NCI-H510A treated with DMSO at 0.1 percent for 48 hours (cell line): ENCODE measurements at regions not wholly inside any gene's neighbourhood (a gene's known extent, or its start where the extent isn't known, plus 50 kb on each side); places are given as distances from the start of the nearest gene placed in this dataset.
A peak's percentile ranks its signal among the peaks of the same experiment; 100 is the strongest.
"Not testable (repeated sequence)": the region's sequence is repeated elsewhere in the genome, so short reads cannot be mapped to it uniquely, and the experiment has no call there.

Source experiments
- DNase-seq: peaks from one replicate; lab custom pipeline; 2025; lab: John Stamatoyannopoulos, UW

DNA sequence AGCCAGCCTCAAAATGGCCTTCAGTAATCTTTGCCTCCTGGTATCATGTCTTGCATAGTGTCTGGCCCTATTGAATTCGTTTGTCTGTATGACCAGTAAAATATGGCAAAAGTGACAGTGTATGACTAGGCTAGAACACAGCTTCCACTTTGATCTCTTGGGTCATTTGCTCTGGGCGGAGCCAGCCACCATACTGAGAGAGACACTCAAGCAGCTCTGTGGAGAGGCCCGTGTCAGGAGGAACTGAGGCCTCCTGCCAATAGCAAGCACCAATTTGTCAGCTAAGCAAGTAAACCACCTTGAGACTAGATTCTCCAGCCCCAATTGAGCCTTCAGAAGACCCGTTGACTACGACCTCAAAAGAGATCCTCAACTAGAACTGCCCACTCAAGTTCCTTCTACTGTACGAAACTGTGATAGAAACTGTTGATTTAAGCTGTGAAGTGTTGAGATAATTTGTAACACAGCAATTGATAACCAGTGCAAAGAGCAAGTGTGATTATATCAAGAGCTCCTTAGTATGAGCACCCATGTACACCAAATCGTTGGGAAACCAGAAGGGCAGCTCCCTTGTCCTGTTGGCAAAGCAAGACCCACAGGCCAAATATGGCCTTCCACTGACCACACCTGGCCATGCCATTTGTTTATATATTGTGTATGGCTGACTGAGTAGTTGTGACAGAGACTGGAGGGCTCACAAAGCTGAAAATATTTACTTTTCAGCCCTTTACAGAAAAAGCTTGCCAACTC is 52.7 kb upstream of the SERBP1 start:
- DNase-seq = no peak

DNA sequence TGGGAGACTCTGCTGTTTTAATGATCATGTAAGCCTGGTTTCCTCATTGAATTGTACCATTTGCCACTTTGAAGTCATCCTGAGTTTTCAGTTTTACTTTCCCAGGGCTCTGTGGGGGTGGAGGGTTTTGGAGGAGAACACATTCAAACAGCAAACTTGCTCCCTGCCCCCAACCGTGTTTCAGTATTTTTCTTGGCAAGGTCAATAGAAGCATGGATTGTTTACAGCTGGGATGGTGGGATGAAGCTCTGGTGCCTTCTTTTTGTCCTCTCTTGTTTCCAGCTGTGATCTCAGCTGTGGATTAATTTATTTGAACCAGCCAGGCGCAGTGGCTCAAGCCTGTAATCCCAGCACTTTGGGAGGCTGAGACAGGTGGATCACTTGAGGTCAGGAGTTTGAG is 54.3 kb upstream of the SERBP1 start:
- DNase-seq = no peak

DNA sequence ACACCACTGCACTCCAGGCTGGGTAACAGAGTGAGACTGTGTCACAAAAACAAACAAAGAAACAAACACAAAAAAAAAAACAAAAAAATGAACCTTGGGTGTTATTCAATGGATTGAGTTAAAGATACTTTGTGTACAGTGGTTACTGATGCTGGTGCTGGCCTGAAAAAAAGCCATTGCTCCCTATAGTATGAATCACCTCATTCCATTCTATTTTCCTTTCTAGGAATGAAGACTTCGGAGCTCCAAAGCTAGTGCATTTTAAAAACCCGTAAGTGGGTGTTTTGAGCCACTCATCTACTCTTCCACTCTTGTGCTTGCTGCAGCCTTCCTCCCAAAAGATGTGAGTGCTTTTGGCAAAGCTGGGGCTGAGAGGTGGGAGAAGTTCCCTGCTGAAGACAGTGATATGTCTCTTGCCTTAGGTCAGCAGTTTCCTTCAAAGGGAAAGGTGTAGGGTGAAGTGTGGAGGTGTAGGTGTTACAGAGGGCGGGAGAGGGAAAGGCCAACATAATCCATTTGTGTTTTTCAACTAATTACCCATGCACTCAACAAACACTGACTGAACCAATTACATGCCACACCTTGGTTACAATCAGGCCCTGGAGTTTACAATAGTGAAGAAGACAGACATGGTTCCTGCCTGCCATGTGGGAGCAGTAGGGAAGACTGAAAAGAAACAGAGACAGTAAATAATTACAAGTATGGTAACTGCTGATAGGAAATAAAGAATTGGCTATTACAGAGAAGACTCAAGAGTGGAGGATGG is 55.0 kb upstream of the SERBP1 start:
- DNase-seq = no peak

DNA sequence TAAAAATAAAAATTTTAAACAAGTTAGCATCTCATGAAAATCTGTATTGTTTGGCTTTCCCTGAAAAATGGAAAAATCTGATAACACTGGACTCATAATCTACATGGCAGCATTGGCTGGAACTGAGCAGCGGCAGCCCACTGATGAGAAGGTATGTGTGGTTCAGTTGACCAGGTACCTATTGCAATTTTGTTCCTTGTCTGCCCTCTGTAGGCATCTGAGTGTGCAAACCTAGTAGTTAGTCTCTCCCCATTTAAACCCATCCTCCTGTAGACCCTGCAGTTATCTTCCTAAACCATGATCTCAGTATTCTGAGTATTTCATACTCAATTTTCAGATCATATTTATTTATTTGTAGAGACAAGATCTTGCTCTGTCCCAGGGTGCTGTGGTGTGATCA is 59.4 kb upstream of the SERBP1 start:
- DNase-seq = no peak

DNA sequence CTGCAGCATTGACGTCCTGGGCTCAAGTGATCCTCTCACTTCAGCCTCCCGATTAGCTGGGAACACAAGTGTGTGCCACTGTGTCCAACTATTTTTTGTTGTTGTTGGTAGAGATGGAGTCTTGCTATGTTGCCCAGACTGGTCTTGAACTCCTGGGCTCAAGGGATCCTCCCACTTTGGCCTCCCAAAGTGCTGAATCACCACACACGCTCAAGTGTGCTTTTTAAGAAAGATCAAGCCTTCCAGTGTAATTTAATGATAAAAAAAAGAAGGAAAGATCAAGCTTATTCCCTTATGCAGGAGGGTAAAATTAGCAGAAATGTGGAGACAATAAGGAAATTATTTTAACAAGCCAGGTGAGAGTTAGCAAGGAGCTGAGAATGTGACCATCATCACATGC is 61.1 kb upstream of the SERBP1 start:
- DNase-seq = no peak

DNA sequence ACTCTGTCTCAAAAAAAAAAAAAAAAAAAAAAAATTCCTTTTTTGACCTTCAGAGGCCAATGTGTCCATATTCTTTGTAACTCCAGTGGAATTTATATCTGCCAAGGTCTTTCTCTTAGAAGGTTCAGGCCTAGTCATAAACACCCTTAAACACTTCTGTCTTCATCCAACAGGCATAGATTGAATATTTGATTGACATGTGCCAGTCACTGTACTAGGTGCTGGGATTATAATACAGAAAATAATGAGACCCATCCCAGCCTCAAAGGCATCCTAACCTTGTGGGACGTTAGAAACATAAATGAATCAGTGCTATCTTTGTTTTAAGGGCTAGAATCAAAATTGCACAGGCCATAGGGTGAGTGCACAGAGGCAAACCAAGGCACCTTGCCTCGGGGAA is 62.9 kb upstream of the SERBP1 start:
- DNase-seq = no peak

DNA sequence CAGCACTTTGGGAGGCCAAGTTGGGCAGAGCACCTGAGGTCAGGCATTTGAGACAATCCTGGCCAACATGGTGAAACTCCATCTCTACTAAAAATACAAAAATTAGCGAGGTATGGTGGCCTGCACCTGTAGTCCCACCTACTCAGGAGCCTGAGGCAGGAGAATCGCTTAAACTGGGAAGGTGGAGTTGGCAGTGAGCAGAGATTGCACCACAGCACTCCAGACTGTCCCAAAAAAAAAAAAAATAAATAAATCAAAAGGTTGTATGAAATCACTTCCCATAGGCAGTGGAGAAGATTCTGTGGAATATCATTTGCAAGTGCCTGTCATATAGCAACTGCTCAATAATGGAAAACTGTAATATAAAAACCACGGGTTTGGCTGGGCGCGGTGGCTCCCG is 65.1 kb upstream of the SERBP1 start:
- DNase-seq = no peak

DNA sequence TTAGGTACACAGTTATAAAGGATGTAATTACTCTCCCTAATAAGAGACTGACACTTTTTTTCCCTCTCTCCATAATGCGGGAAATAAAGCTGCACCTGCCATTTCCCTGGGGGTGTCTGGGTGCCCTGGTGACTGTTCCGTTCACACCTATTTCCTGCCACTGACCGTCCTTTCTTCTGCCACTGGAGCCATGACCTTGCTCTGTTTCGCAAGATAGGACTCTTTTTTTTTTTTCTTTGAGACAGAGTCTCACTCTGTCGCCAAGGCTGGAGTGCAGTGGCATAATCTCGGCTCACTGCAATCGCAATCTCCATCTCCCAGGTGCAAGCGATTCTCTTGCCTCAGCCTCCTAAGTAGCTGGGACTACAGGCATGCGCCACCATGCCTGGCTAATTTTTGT is 66.1 kb upstream of the SERBP1 start:
- no peak for DNase-seq

DNA sequence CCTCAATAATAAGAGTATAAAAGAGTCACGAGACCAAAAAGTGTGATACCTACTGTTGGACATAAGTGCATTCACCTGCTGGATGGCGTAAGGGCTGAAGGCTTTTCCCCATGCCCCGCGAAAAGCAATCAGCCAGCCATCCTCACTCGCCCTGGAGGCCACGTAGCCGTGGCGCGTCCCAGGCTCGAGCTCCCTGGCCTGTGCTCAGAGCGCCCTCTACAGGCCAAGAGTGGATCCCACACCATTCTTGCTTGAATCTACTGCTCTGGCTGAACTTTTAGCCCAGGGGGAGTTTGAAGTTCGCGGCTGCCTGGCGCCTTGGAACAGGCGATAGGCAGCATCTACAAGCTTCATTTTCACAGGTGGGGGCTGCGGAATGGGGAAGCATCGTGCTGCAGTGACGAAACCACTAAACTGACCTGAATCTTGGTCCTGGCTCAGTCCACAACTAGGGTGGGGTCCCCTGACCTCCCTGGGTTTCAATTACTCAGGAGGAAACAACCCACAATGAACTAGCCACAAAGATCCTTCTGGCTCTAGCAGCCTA is 70.3 kb upstream of the SERBP1 start:
- peak; percentile 95 for DNase-seq

DNA sequence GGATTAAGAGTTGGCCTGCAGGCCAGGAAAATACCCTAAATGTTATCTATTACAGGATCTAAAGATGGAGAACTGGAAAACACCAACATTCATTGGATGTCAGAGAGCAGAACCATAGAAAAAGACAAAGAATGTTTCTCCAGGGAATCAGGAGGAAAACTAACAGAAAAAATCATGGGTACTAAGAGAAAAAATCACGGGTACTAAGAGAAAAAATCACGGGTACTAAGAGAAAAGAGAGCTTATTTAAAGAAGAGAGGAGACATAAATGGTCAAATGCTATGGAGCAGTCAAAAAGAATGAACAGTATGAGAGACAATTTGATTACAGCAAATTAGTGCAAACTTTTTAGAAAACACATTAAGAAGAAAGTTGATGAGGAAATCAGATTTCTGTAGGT is 73.8 kb upstream of the SERBP1 start:
- DNase-seq = no peak

DNA sequence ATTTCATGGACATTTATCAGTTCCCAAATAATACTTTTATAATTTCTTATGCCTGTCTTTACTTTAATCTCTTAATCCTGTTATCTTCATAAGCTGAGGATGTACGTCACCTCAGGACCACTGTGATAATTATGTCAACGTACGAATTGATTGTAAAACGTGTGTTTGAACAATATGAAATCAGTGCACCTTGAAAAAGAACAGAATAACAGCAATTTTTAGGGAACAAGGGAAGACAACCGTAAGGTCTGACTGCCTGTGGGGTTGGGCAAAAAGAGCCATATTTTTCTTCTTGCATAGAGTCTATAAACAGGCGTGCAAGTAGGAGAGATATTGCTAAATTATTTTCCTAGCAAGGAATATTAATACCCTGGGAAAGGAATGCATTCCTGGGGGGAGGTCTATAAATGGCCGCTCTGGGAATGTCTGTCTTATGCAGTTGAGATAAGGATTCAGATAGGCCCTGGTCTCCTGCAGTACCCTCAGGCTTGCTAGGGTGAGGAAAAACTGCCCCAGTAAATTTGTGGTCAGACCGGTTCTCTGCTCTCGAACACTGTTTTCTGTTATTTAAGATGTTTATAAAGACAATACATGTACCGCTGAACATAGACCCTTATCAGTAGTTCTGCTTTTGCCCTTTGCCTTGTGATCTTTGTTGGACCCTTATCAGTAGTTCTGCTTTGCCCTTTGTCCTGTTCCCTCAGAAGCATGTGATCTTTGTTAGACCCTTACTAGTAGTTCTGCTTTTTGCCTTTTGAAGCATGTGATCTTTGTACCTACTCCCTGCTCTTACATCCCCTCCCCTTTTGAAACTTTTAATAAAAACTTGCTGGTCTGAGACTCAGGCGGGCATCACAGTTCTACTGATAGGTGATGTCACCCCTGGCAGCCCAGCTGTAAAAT is 83.4 kb upstream of the SERBP1 start:
- DNase-seq = not testable (repeated sequence)

DNA sequence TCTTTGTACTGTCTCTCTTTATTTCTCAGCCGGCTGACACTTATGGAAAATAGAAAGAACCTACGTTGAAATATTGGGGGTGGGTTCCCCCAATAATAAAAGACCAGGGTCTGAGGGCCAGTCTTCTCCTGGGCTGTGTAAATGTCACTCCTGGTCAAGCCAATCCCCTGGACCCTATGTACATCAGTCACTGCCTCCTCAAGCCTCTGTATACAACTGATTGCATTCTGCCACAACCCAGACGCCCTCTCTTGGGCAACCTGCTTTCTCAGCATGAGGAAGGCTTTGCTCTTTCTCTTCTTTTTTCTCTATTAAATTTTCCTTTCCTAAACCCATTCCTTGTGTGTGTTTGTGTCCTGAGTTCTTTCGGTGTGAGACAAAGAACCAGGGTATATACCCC is 84.1 kb upstream of the SERBP1 start:
- no peak for DNase-seq

DNA sequence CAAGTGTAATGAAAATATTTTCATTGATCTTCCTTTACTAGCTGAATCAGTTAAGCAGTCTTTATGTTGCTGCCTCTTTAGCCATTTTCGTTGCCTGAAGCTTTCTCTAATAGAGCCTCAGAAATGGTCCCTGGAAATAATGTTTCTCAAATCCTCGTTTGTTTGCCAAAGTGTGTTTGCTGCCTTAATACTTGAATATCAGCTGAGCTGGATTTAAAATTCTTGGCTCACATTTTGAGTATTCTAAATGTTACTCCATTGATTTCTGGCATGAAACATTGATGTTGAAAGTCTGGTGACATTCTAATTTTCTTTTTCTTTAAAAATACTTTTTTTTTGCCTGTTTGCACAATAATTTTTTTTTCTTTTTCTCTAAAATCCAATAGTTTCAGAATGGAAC is 84.6 kb upstream of the SERBP1 start:
- no peak for DNase-seq

DNA sequence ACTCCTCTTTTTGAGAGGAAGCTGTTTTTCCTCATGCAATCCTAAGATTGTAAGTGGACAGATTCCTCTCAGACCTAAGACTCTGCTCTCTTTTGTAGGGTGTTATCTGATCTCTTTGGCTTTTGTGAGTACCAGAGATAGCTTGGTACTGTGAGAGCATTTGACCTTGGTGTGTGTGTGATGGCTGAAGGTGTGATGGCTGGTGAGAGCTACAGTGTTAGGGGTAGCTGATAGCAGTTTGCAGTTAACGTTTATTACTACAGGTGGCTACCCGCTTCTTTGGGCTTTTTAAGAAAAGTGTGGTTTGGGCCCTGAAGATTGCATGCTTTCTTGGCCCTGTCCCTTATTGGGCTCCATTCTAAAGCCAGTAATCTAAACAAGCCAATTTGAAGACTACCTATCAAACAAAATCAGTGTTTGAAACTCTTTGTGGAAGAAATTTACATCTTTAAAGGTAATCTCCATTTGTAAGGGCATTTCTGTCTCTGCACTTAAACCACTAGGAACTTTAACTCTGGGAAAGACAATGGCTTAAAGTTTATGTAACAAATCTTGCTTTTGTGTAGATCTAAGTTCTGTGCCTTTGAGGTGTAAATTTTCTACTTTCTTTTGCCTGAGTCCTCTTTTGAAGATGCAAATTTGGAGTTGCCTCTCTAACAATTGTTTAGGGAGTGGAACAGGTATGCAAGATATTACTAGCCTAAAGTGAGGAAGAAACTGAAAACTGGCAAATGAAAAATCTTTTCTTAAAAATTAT is 85.3 kb upstream of the SERBP1 start:
- no peak for DNase-seq

DNA sequence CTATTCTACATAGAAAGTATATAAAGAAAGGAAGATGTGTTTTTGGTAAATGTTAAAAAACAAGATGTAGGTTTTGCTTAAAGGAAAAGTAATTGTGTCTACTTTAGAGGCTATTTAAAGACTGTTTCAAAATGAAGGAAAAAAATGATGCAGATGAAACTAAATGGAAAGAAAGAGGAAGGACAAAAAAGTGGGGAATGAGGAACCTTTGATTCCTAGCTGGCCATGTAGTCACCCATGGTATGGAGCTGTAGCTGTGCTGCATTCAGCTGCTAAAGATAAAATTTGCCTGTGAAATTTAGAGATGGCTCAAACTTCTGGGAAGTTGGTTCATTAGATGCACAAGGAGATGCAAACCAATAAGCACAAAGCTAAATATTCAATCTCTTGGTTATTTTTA is 86.8 kb upstream of the SERBP1 start:
- DNase-seq = no peak

DNA sequence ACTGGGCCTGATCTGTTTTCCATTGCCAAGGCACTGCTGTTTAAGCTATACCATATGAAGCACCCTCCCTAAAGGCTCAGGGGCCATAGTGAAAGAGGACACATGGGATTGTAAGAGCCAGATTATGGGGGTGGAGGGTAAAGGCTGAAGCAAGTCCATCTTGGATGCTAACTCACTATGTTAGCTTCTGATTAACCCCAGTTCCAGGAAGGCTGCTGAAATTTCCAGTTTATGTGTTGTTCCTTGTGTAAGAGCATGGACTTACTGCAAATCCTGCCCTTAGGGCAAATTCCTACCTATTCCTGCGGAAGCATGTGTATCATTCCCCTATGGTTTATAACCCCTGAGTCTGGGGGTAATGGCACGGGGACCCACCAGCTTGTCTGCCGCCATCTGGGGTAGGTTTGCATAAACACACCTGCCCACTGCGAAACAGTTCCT is 91.8 kb upstream of the SERBP1 start:
- no peak for DNase-seq

DNA sequence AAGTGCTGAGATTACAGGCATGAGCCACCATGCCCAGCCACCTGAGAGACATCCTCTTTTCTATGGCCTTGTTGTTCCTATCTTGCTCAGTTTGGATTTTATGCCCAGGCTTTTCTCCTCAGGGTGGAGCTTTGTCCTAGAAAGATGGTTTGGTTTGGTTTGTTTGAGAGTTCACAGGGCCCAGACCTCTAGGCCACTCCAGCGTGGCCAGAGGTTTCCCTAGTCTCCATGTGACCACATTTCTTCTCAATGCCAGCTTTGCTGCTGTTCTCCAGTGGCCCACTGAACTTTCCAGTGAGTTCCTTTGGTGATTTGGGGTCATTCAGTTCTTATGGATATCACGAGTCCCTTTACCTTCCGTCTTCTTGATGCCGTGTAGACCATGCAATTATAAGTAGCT is 92.6 kb upstream of the SERBP1 start:
- no peak for DNase-seq

DNA sequence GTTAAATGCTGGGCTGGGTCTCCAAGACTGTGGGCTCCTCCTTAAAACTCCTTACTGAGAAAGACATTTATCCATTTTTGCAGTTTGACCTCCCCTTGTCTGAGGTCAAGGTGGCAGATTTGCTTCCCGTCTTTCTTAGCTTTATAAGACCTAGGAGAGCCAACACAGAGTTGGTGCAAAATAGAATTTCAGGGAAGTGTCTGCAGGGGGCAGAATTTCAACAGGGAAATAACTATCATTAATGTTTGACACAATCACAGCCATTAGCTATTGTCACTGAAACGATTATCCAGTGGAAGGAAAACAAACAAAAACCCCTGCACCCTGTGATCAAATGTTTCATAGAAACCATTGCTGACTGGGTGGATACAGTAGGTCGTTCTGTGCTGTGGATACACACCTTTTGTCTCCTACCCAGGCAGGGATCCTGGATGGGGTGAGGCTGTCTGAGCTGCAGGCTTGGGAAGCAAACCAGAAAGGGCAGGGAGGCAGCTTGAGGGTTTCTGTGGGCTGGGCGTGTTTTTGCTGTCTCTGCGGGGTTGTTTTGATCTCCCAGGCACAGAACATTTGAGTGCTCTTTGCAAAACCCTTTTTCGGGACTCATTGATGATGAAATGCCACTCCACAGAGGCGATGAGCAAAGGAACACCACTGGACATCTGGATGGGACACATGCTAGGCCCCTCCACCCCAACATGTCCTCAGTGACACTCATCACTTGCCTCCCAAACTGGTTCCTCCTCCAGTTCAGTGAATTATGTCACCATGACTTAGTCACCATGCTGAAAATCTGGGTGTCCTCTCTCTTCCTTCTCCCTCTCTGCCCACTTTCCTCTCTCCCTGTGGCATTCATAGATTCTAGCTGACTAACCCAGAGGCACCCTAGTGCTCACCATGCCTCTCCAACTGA is 94.2 kb upstream of the SERBP1 start:
- DNase-seq = no peak

DNA sequence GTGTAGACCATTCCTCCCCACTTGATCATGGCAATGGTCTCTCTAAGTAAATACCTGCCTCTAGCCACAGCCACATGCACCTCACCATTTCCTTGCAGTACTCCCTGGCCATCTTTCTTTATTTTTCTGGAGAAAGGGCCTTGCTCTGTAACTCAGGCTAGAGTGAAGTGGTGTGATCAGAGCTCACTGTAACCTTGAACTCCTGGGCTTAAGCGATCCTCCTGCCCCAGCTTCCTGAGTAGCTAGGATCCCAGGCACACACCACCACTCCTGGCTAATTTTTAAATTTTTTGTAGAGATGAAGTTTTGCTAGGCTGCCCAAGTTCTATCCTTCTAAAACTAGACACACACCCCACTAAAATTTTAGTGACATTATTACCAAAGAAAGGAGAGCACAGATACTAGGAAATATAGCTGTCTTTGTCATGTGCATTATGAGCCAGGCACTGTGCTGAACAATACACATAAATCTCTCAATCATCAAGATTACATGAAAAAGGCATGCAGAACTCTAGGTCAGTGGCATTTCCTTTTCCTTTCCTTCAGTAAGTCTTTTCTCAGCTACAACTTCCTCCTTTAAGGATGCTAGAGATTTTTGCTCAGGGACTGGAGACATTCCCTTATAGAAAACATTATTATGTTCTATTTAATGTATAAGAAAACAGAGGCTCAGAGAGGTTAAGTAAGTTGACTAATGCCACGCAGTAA is 95.0 kb upstream of the SERBP1 start:
- DNase-seq = no peak

DNA sequence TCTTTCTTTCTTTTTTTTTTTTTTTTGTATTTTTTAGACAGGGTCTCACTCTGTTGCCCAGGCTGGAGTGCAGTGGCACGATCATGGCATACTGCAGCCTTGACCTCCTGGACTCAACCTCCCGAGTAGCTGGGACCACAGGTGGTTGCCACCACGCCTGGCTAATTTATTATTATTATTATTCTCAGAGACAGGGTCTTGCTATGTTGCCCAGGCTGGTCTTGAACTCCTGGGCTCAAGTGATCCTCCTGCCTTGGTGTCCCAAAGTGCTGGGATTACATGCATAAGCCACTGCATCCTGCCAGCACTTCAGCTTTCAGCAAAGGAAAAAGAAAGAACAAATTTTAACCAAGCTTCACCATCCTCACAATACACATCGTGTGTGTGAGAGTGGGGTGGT is 97.9 kb upstream of the SERBP1 start:
- DNase-seq = no peak
